ENCODE measurements at regions not wholly inside any gene's neighbourhood (a gene's known extent, or its start where the extent isn't known, plus 50 kb on each side); places are given as distances from the start of the nearest gene placed in this dataset.

DNA sequence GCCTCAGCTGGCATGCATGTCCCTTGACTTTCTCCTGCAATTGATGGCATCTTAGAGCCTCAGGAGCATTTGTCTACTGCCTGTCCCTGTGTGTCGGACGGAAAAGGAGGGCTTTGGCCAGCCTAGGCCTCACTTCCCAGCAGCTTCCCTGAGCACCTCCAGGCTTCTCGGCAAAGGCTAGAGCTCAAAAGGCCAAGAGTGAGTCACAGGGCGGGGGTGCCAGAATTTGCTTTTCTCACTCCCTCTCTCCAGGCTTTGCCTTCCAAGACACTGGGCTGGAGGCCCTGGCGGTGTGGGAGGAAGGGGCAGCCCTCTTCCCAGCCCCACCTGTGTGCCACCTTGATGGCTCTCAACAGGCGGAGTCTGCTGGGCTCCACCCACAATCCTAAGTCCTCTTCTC is 107.3 kb upstream of the MAF start:
- TF ChIP-seq, protein P1, sequence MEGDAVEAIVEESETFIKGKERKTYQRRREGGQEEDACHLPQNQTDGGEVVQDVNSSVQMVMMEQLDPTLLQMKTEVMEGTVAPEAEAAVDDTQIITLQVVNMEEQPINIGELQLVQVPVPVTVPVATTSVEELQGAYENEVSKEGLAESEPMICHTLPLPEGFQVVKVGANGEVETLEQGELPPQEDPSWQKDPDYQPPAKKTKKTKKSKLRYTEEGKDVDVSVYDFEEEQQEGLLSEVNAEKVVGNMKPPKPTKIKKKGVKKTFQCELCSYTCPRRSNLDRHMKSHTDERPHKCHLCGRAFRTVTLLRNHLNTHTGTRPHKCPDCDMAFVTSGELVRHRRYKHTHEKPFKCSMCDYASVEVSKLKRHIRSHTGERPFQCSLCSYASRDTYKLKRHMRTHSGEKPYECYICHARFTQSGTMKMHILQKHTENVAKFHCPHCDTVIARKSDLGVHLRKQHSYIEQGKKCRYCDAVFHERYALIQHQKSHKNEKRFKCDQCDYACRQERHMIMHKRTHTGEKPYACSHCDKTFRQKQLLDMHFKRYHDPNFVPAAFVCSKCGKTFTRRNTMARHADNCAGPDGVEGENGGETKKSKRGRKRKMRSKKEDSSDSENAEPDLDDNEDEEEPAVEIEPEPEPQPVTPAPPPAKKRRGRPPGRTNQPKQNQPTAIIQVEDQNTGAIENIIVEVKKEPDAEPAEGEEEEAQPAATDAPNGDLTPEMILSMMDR (IDR thresholded peaks at IDR 0.05), result no peak
- TF ChIP-seq POLR2A (IDR thresholded peaks at IDR 0.05), result no peak

All from lower leg skin (tissue), 3 donors.